ENCODE measurements at regions not wholly inside any gene's neighbourhood (a gene's known extent, or its start where the extent isn't known, plus 50 kb on each side); places are given as distances from the start of the nearest gene placed in this dataset.

GRCh38 chr7:16172366-16172765 lies 249.0 kb downstream of the CRPPA start:
- TF ChIP-seq CTCF (IDR thresholded peaks at IDR 0.05) (no peak), POLR2A (IDR thresholded peaks at IDR 0.05) (no peak)
